Astrocyte of the hippocampus (primary cell): ENCODE measurements at regions not wholly inside any gene's neighbourhood (a gene's known extent, or its start where the extent isn't known, plus 50 kb on each side); places are given as distances from the start of the nearest gene placed in this dataset.

Experiments
- DNase-seq: peaks from one replicate; pipeline ENCODE4 v3.0.0; 2011; ENCODE audit warnings: low read depth, low spot score

DNA sequence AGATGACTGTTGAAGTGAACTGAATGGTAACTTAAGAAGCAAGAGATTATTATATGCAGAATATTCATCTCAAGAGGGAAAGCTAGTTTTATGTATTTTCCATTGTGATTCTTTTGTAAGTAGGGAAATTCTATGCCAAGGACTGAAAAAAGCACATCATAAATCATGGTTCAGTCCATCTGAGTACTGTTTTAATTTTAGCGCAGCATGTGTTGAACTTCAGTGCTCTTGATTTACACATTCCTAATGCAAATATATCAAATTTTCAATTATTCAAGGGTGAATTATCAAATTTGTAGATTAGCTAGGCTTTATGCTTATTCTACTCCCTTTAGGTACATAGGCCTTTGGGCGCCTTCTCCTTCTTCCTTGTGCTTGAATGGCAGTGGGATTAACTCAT, 50.3 kb upstream of the TCF12 start:
- no peak for DNase-seq

- DNase-seq, result peak; percentile 55
Measured at GRCh38 chr15:56866803-56867202, 51.6 kb upstream of the TCF12 start.

GRCh38 chr15:56857828-56858227, 60.6 kb upstream of the TCF12 start:
- no peak for DNase-seq

- DNase-seq, result no peak
Measured at GRCh38 chr15:56856934-56857333, 61.5 kb upstream of the TCF12 start.

GRCh38 chr15:56844892-56845291, 73.6 kb upstream of the TCF12 start:
- no peak for DNase-seq

DNA sequence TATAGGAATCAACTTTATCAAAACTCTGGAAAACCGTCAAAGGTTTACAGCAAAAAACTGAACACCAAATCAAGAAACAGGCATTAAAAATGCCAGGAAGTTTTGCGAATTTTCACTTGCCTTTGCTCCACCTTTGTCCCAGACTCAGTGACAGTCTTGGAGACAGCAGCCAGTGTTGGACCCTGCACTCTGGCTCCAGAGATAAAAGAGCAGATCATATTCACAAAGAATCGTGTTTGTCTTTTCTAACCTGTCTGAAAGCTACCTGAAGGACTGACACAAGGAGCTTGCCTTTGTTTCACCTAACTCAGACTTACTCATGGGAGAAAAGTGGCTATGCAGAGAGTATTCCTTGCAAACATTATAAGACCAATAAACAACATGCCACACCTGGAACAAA, 74.0 kb upstream of the TCF12 start:
- no peak for DNase-seq

- DNase-seq, result no peak
Measured at GRCh38 chr15:56839641-56840040, 78.8 kb upstream of the TCF12 start.

DNA sequence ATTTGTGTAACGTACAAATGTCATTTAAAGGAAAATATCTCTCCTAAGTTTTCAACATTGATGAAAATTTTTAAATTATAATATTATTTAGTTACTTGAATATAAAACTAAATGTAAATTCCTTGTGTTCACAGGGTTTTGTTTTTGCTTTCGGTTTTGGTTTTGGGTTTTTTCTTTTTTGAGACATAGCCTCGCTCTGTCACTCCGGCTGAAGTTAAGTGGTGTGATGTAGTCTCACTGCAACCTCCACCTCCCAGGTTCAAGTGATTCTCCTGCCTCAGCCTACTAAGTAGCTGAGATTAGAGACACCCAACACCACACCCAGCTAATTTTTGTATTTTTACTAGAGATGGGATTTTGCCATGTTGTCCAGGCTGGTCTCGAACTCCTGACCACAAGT, 79.3 kb upstream of the TCF12 start:
- no peak for DNase-seq

DNA sequence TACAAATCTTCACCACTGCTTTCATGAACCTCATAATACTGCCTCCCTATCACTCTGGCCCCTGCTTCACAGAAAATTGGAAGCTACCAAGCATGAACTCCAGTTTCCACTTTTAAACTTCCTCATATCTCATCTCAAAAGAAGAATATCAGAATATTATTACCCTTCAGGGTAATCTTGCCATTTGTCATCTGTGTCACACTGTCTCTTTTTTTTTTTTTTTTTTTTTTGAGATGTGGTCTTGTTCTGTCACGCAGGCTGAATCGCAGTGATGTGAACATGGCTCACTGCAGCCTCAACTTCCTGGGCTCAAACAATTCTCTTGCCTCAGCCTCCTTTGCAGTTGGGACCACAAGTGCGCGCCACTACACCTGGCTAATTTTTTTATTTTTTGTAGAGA, 80.4 kb upstream of the TCF12 start:
- no peak for DNase-seq

- DNase-seq, result peak; percentile 58
Measured at GRCh38 chr15:56837273-56837672, 81.2 kb upstream of the TCF12 start.

DNA sequence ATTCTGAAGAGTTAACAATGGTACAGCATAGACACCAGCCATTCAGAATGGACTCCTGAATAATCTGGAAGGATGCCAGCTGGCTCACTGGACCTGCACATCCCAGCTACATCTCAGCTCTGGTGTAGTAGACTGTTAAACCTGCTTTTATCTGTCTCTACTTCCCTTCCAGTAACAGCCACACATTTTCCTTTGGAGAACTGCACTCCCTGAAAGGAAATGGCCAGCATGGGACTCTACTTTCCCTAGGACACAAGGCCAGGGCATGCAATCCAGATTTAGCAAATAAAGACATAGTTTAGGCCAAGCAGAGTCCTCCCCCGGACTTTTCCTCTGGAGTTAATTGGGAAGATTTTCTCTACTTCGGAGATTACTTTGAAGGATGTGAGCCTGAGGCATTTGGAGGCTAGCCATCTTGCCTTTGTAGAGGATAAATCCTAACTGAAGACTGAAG, 82.7 kb upstream of the TCF12 start:
- peak; percentile 47 for DNase-seq

GRCh38 chr15:56832125-56832524, 86.3 kb upstream of the TCF12 start:
- peak; percentile 67 for DNase-seq

GRCh38 chr15:56831467-56832005, 86.9 kb upstream of the TCF12 start:
- no peak for DNase-seq

- DNase-seq, result peak; percentile 57
Measured at GRCh38 chr15:56824175-56824574, 90.9 kb upstream of the ZNF280D start.

- peak; percentile 89 for DNase-seq
Measured at GRCh38 chr15:56821721-56822425, 88.6 kb upstream of the ZNF280D start.

GRCh38 chr15:56820333-56820732, 87.0 kb upstream of the ZNF280D start:
- no peak for DNase-seq

DNA sequence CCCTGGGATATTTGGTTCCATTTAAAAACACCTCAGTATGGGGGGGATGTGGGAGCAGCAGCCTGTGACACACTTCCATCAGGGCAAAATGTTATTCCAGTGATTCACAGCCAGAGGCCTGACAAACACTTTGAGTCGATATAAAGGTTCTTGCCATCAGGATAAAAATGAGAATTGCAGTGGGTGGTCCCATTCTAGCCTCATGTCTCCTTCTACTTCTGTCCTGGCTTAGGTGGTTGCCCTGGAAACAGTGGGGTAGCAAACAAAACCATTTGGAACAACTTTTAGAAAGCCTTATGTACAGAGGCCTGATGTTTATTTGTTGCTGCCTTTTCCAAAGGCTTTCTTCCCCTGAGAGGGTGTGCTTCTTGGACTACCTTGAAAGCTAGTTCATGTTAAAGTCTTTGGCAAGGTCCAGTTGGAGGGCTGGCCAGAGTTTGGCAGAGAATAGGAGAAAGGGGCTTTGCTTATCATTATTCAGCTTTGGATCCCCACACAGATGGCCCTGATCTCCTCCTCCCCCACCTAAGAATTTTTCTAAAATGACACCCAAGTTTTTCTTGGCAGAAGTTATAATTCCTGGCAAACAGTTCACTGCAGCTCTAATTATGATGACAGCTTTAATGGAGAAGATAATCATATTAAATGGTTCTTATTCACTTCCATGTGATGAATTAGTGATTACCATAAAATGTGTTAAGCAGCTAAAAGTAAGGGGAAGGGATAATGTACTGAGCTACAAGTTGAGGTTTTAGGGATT, 84.2 kb upstream of the ZNF280D start:
- peak; percentile 76 for DNase-seq

DNA sequence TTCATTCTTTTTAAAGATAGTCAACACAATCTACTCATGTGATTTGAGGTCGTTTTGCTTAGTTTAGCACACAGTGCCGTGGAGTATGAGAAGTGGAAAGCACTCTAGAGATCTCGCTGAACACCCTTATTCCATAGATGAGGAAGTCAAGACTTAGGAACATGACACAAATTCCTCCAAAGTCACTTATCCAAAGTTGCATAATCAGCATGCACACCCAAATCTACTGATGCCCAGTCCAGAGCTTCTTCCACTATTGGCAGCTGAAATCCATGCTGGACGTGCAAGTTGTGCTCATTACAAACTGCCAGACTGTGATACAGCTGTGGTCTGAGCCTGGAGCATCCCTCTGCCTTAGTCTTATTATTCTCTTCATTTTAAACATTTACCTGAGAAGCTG, 83.5 kb upstream of the ZNF280D start:
- no peak for DNase-seq

- DNase-seq, result no peak
Measured at GRCh38 chr15:56815247-56815646, 81.9 kb upstream of the ZNF280D start.

- DNase-seq, result no peak
Measured at GRCh38 chr15:56814429-56814828, 81.1 kb upstream of the ZNF280D start.

- DNase-seq, result no peak
Measured at GRCh38 chr15:56813995-56814394, 80.7 kb upstream of the ZNF280D start.

GRCh38 chr15:56812961-56813360, 79.7 kb upstream of the ZNF280D start:
- no peak for DNase-seq

DNA sequence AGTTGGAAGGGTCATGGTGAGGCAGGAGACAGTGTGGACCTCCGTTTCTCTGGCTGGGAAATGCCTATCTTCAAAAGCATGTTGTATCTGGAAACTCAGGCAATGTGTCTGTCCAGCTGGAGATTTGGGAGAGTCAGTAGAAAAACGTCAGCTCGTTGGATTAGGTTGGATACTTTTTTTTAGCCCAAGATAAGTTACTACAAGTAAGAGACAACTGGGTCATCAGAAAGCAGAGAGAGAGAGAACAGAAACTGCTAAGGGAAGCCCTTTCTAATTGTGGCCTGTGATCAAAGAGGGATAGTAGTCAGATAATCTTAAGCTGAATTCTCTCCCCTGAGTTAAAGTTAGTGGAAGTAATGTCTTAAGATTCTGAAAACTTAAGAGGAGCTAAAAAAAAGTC, 78.9 kb upstream of the ZNF280D start:
- DNase-seq, result no peak
